ENCODE measurements at regions not wholly inside any gene's neighbourhood (a gene's known extent, or its start where the extent isn't known, plus 50 kb on each side); places are given as distances from the start of the nearest gene placed in this dataset.

DNA sequence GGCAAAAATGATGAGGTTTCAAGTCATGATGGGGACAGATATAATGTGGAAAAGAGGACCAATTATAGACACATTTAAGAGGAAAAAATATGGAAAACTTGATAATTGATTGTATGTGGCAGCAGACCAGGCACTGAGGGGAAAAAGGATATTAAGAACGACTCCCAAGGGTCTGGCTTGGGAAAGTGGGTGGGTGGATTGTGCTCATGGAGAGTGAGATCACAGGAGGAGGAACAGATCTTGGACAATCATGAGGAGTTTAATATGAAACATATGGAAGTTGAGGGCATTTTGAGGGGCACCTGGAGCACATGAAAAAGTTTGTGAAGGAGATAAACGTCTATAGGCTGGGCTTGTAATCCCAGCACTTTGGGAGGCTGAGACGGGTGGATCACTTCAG lies 454.3 kb upstream of the KLF4 start:
- no peak overlapping the region for H3K18ac ChIP-seq (ENCODE audit: low read depth in 1 of 2, low read length in 2 of 2)
- no peak overlapping the region for H3K23ac ChIP-seq (ENCODE audit: low read length in 2 of 2)
- H3K36me3 ChIP-seq (ENCODE audit: control insufficient read depth in 1 of 2, insufficient read depth in 2 of 2, low read depth in 1 of 2, low read length in 2 of 2), result no peaks in the 10 kb centered on the region
- no peak overlapping the region for H2BK15ac ChIP-seq (ENCODE audit: low read depth, poor library complexity, severe bottlenecking)
- H3K9me3 ChIP-seq (ENCODE audit: control insufficient read depth, low read length), result no peaks in the 10 kb centered on the region
- peaks cover 2% of the 10 kb centered on the region for H3K4me1 ChIP-seq (ENCODE audit: control insufficient read depth, insufficient read depth, low read depth, low read length)
- H2AFZ ChIP-seq (ENCODE audit: low read depth, low read length), result no peak overlapping the region
- no peak overlapping the region for H4K91ac ChIP-seq (ENCODE audit: low read length)
- H3K4ac ChIP-seq (ENCODE audit: low read depth in 1 of 2, low read length in 2 of 2), result no peak overlapping the region
- no peak overlapping the region for H4K8ac ChIP-seq (ENCODE audit: low read length)
- H3K9ac ChIP-seq (ENCODE audit: low read length), result no peak overlapping the region
- no peak overlapping the region for H3K27ac ChIP-seq (ENCODE audit: low read length, poor library complexity, severe bottlenecking)
- H3K14ac ChIP-seq (ENCODE audit: low read length in 2 of 2), result no peak overlapping the region
- DNase-seq, result no peak
- no peaks in the 10 kb centered on the region for H3K79me1 ChIP-seq (replicated peaks; ENCODE audit: low read length, poor library complexity, severe bottlenecking)
- H2BK120ac ChIP-seq (ENCODE audit: low read depth, low read length), result no peak overlapping the region
- no peak overlapping the region for H2BK12ac ChIP-seq (ENCODE audit: low read length in 2 of 2)
- no peak overlapping the region for H3K4me2 ChIP-seq (ENCODE audit: low read length, poor library complexity, severe bottlenecking)
- no peak overlapping the region for H2BK5ac ChIP-seq (ENCODE audit: low read depth, low read length, poor library complexity, severe bottlenecking)
- 79% methylated on average over 3 of the region's 3 CpGs for WGBS
- H2AK5ac ChIP-seq (ENCODE audit: low read length, severe bottlenecking), result no peak overlapping the region
- H3K4me3 ChIP-seq (ENCODE audit: insufficient read depth in 1 of 2, low read depth in 1 of 2, low read length in 2 of 2), result no peak overlapping the region
- peaks cover 0 to 4% of the 10 kb centered on the region in 2 experiments for H3K27me3 ChIP-seq (ENCODE audit: control insufficient read depth in 1 of 2, insufficient read depth in 1 of 2, low read length in 2 of 2)

DNA sequence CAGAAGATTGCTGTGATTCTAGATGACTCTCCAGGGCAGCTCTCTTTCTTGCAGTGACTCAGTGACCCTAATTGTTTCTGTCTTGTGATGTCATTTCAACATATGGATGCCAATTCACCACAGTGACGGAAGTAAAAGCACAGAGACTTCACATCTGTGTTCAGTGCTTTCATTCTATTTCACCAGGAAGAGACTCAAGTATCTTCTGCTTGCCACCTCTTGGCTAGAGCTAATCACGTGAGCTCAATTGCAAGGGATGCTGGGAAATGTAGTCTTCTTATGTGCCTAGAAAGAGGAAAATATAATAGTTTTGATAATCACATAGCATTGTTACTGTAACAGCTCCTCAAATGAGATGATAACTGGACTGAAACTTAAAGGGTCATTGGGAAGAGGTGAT lies 453.3 kb upstream of the KLF4 start:
- no peak overlapping the region for H3K18ac ChIP-seq (ENCODE audit: low read depth in 1 of 2, low read length in 2 of 2)
- H3K14ac ChIP-seq (ENCODE audit: low read length in 2 of 2), result no peak overlapping the region
- no peaks in the 10 kb centered on the region for H3K9me3 ChIP-seq (ENCODE audit: control insufficient read depth, low read length)
- H4K91ac ChIP-seq (ENCODE audit: low read length), result no peak overlapping the region
- H2BK5ac ChIP-seq (ENCODE audit: low read depth, low read length, poor library complexity, severe bottlenecking), result no peak overlapping the region
- no peak overlapping the region for H3K4ac ChIP-seq (ENCODE audit: low read depth in 1 of 2, low read length in 2 of 2)
- H4K8ac ChIP-seq (ENCODE audit: low read length), result no peak overlapping the region
- DNase-seq, result no peak
- H3K27ac ChIP-seq (ENCODE audit: low read length, poor library complexity, severe bottlenecking), result no peak overlapping the region
- H3K4me3 ChIP-seq (ENCODE audit: insufficient read depth in 1 of 2, low read depth in 1 of 2, low read length in 2 of 2), result no peak overlapping the region
- no peak overlapping the region for H3K4me2 ChIP-seq (ENCODE audit: low read length, poor library complexity, severe bottlenecking)
- no peak overlapping the region for H3K23ac ChIP-seq (ENCODE audit: low read length in 2 of 2)
- peaks cover 0 to 4% of the 10 kb centered on the region in 2 experiments for H3K27me3 ChIP-seq (ENCODE audit: control insufficient read depth in 1 of 2, insufficient read depth in 1 of 2, low read length in 2 of 2)
- H3K36me3 ChIP-seq (ENCODE audit: control insufficient read depth in 1 of 2, insufficient read depth in 2 of 2, low read depth in 1 of 2, low read length in 2 of 2), result no peaks in the 10 kb centered on the region
- no peak overlapping the region for H3K9ac ChIP-seq (ENCODE audit: low read length)
- no peak overlapping the region for H2BK15ac ChIP-seq (ENCODE audit: low read depth, poor library complexity, severe bottlenecking)
- no peaks in the 10 kb centered on the region for H3K79me1 ChIP-seq (replicated peaks; ENCODE audit: low read length, poor library complexity, severe bottlenecking)
- H2AK5ac ChIP-seq (ENCODE audit: low read length, severe bottlenecking), result no peak overlapping the region
- WGBS, result 100% methylated on average over 1 of the region's 2 CpGs
- H2BK120ac ChIP-seq (ENCODE audit: low read depth, low read length), result no peak overlapping the region
- no peak overlapping the region for H2AFZ ChIP-seq (ENCODE audit: low read depth, low read length)
- H3K4me1 ChIP-seq (ENCODE audit: control insufficient read depth, insufficient read depth, low read depth, low read length), result no peaks in the 10 kb centered on the region
- no peak overlapping the region for H2BK12ac ChIP-seq (ENCODE audit: low read length in 2 of 2)

DNA sequence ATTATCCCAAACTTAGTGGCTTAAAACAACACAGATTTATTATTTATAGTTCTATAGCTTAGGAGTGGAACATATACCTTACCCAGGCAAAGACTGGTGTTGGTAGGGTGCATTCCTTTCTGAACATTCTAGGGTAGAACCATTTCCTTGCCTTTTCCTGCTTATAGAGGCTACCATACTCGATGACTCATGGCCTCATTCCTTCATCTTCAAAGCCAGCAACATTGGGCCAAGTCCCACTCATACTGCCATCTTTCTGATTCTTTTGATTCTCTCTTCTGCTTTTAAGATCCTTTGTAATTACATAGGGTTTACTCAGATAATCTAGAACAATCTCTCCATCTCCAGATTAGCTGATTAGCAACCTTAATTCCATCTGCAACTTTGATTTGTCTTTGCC lies 452.7 kb upstream of the KLF4 start:
- H3K14ac ChIP-seq (ENCODE audit: low read length in 2 of 2), result no peak overlapping the region
- WGBS, result 91% methylated on average over 1 of the region's 1 CpG
- no peak overlapping the region for H4K91ac ChIP-seq (ENCODE audit: low read length)
- H3K9me3 ChIP-seq (ENCODE audit: control insufficient read depth, low read length), result no peaks in the 10 kb centered on the region
- H3K4me1 ChIP-seq (ENCODE audit: control insufficient read depth, insufficient read depth, low read depth, low read length), result no peaks in the 10 kb centered on the region
- no peaks in the 10 kb centered on the region for H3K36me3 ChIP-seq (ENCODE audit: control insufficient read depth in 1 of 2, insufficient read depth in 2 of 2, low read depth in 1 of 2, low read length in 2 of 2)
- H2AK5ac ChIP-seq (ENCODE audit: low read length, severe bottlenecking), result no peak overlapping the region
- H3K27me3 ChIP-seq (ENCODE audit: control insufficient read depth in 1 of 2, insufficient read depth in 1 of 2, low read length in 2 of 2), result peaks cover 0 to 4% of the 10 kb centered on the region in 2 experiments
- H4K8ac ChIP-seq (ENCODE audit: low read length), result no peak overlapping the region
- H2AFZ ChIP-seq (ENCODE audit: low read depth, low read length), result no peak overlapping the region
- no peak overlapping the region for H3K9ac ChIP-seq (ENCODE audit: low read length)
- no peak overlapping the region for H3K4ac ChIP-seq (ENCODE audit: low read depth in 1 of 2, low read length in 2 of 2)
- no peak overlapping the region for H3K23ac ChIP-seq (ENCODE audit: low read length in 2 of 2)
- no peak overlapping the region for H2BK12ac ChIP-seq (ENCODE audit: low read length in 2 of 2)
- no peak overlapping the region for H3K18ac ChIP-seq (ENCODE audit: low read depth in 1 of 2, low read length in 2 of 2)
- H2BK120ac ChIP-seq (ENCODE audit: low read depth, low read length), result no peak overlapping the region
- no peak for DNase-seq
- H3K4me3 ChIP-seq (ENCODE audit: insufficient read depth in 1 of 2, low read depth in 1 of 2, low read length in 2 of 2), result no peak overlapping the region
- H2BK15ac ChIP-seq (ENCODE audit: low read depth, poor library complexity, severe bottlenecking), result no peak overlapping the region
- no peak overlapping the region for H2BK5ac ChIP-seq (ENCODE audit: low read depth, low read length, poor library complexity, severe bottlenecking)
- no peak overlapping the region for H3K27ac ChIP-seq (ENCODE audit: low read length, poor library complexity, severe bottlenecking)
- H3K79me1 ChIP-seq (replicated peaks; ENCODE audit: low read length, poor library complexity, severe bottlenecking), result no peaks in the 10 kb centered on the region
- H3K4me2 ChIP-seq (ENCODE audit: low read length, poor library complexity, severe bottlenecking), result no peak overlapping the region

DNA sequence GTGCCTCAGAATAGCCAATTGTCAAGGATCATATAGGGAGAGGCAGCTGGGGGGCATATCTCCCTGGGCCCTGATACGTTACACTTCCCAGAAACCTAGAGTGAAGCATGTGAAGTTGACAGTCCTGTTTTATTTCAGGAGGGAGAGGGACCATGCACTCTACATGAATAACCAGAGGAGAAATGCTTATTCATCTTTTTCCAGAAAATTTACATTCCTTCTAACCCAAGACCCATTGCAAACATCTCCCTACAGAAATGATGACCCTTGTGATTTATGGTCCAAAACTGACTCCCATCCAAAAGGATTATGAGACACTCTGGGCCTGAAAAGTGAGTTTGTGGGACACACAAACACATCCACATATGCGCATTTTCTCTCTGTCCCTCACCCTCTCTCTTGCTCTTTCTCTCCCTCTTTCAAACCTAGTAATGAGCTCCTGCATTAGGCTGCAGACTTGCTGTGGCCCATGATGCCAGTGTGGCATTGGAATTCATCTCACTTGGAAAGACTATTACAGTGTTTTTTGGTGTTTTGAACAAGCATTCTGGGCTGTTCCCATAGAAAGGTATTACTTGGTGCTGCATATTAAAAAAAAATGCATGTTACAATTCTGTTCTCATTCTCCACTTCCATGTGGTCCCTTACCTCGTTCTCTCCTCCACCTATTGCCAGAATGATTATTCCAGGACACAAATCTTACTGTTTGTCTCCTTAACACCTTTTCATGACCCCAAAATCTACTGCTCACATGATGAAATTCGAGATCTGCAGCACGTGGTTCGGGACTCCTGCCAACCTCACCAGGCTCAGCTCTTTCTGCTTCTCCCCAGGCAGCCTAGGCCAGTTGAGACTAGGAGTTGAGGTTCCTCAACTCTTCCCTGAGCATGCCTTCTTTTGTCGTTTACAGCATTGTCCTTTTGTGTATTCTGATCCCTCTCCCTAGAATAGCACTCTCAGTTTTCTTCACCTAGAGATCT lies 451.3 kb upstream of the KLF4 start:
- Histone ChIP-seq H3K27ac (ENCODE audit: low read length, poor library complexity, severe bottlenecking) (no peak overlapping the region), H3K9ac (ENCODE audit: low read length) (no peak overlapping the region), H2BK15ac (ENCODE audit: low read depth, poor library complexity, severe bottlenecking) (no peak overlapping the region), H2BK5ac (ENCODE audit: low read depth, low read length, poor library complexity, severe bottlenecking) (no peak overlapping the region), H2AK5ac (ENCODE audit: low read length, severe bottlenecking) (no peak overlapping the region), H2BK120ac (ENCODE audit: low read depth, low read length) (no peak overlapping the region), H3K36me3 (ENCODE audit: control insufficient read depth in 1 of 2, insufficient read depth in 2 of 2, low read depth in 1 of 2, low read length in 2 of 2) (no peaks in the 10 kb centered on the region), H4K8ac (ENCODE audit: low read length) (no peak overlapping the region), H3K4ac (ENCODE audit: low read depth in 1 of 2, low read length in 2 of 2) (no peak overlapping the region), H3K23ac (ENCODE audit: low read length in 2 of 2) (no peak overlapping the region), H3K9me3 (ENCODE audit: control insufficient read depth, low read length) (no peaks in the 10 kb centered on the region), H4K91ac (ENCODE audit: low read length) (no peak overlapping the region), H2AFZ (ENCODE audit: low read depth, low read length) (no peak overlapping the region), H3K4me1 (ENCODE audit: control insufficient read depth, insufficient read depth, low read depth, low read length) (no peaks in the 10 kb centered on the region), H3K18ac (ENCODE audit: low read depth in 1 of 2, low read length in 2 of 2) (no peak overlapping the region), H3K14ac (ENCODE audit: low read length in 2 of 2) (no peak overlapping the region), H3K27me3 (ENCODE audit: control insufficient read depth in 1 of 2, insufficient read depth in 1 of 2, low read length in 2 of 2) (peaks cover 0 to 4% of the 10 kb centered on the region in 2 experiments), H3K4me3 (ENCODE audit: insufficient read depth in 1 of 2, low read depth in 1 of 2, low read length in 2 of 2) (no peak overlapping the region), H3K79me1 (replicated peaks; ENCODE audit: low read length, poor library complexity, severe bottlenecking) (no peaks in the 10 kb centered on the region), H3K4me2 (ENCODE audit: low read length, poor library complexity, severe bottlenecking) (no peak overlapping the region), H2BK12ac (ENCODE audit: low read length in 2 of 2) (peak overlapping the region in 1 of 2 experiments; percentile 52)
- WGBS, result 78% methylated on average over 6 of the region's 7 CpGs
- DNase-seq, result peak; percentile 43
